ENCODE measurements at regions not wholly inside any gene's neighbourhood (a gene's known extent, or its start where the extent isn't known, plus 50 kb on each side); places are given as distances from the start of the nearest gene placed in this dataset.

- H3K4me1 ChIP-seq (ENCODE audit: insufficient read depth, low read length, poor library complexity, severe bottlenecking) = no peaks in the 10 kb centered on the region
- no peaks in the 10 kb centered on the region for H3K9me3 ChIP-seq (ENCODE audit: low read length)
- H3K4me2 ChIP-seq (ENCODE audit: low read length) = no peak overlapping the region
- ChIA-PET POLR2A (no interaction called here), CTCF (ENCODE audit: unreplicated experiment) (no interaction called here)
- DNase-seq (ENCODE audit: low spot score) = no peak
- BruUV-seq (replicated peaks) = no TSS peak
- intact Hi-C loops (cut with micrococcal nuclease; ENCODE audit: unreplicated experiment) = no loop called here
- no peak overlapping the region for H3K27ac ChIP-seq (ENCODE audit: low read depth, low read length, poor library complexity, severe bottlenecking)
- no peak overlapping the region for H2AFZ ChIP-seq (ENCODE audit: low read length)
- no peaks in the 10 kb centered on the region for H3K79me2 ChIP-seq (ENCODE audit: insufficient read depth, low read depth, low read length)
- no peak overlapping the region for H3K4me3 ChIP-seq (ENCODE audit: low read depth, low read length, poor library complexity, severe bottlenecking)
- no peaks in the 10 kb centered on the region for H3K36me3 ChIP-seq (ENCODE audit: insufficient read depth, low read length)
- TF ChIP-seq EZH2phosphoT487 (IDR thresholded peaks at IDR 0.05; ENCODE audit: borderline replicate concordance, low read depth, low read length) (no peak), CTCF (conservative IDR thresholded peaks at IDR 0.05; ENCODE audit: low read length) (no peak)
- no peaks in the 10 kb centered on the region for H4K20me1 ChIP-seq (ENCODE audit: insufficient read depth, low read length)
- no peaks in the 10 kb centered on the region for H3K9me2 ChIP-seq (ENCODE audit: insufficient read depth, low read length)
Measured at GRCh38 chr14:101065696-101066694, 162.5 kb upstream of the RTL1 start.

- DNase-seq (ENCODE audit: low spot score) = no peak
Measured at GRCh38 chr14:101066826-101067510, 163.4 kb upstream of the RTL1 start.

More at GRCh38 chr14:101066826-101067510, 163.4 kb upstream of the RTL1 start:
- Histone ChIP-seq H3K27ac (ENCODE audit: low read depth, low read length, poor library complexity, severe bottlenecking) (no peak overlapping the region), H3K9me2 (ENCODE audit: insufficient read depth, low read length) (no peaks in the 10 kb centered on the region), H3K36me3 (ENCODE audit: insufficient read depth, low read length) (no peaks in the 10 kb centered on the region), H3K4me1 (ENCODE audit: insufficient read depth, low read length, poor library complexity, severe bottlenecking) (no peaks in the 10 kb centered on the region), H2AFZ (ENCODE audit: low read length) (no peak overlapping the region), H3K9me3 (ENCODE audit: low read length) (no peaks in the 10 kb centered on the region), H3K4me3 (ENCODE audit: low read depth, low read length, poor library complexity, severe bottlenecking) (no peak overlapping the region), H4K20me1 (ENCODE audit: insufficient read depth, low read length) (no peaks in the 10 kb centered on the region), H3K4me2 (ENCODE audit: low read length) (no peak overlapping the region), H3K79me2 (ENCODE audit: insufficient read depth, low read depth, low read length) (no peaks in the 10 kb centered on the region)
- intact Hi-C loops (cut with micrococcal nuclease; ENCODE audit: unreplicated experiment) = no loop called here
- no peak for TF ChIP-seq CTCF (conservative IDR thresholded peaks at IDR 0.05; ENCODE audit: low read length)
- TF ChIP-seq EZH2phosphoT487 (IDR thresholded peaks at IDR 0.05; ENCODE audit: borderline replicate concordance, low read depth, low read length) = no peak
- CTCF ChIA-PET (ENCODE audit: unreplicated experiment) = no interaction called here
- POLR2A ChIA-PET = no interaction called here
- BruUV-seq (replicated peaks) = no TSS peak

Data from OCI-LY7 (cell line).